Left lung (tissue), 4 donors: ENCODE measurements at regions not wholly inside any gene's neighbourhood (a gene's known extent, or its start where the extent isn't known, plus 50 kb on each side); places are given as distances from the start of the nearest gene placed in this dataset.
A peak's percentile ranks its signal among the peaks of the same experiment; 100 is the strongest.

Experiments used
- ATAC-seq: fragments of 200-7000 bp; cut with Tn5 transposase; one replicate; pipeline ENCODE4 v1.9.1; 2020; ENCODE audit warnings: moderate library complexity
- DNase-seq, 4 donors: peaks; one replicate each; pipeline ENCODE4 v3.0.0-alpha.2; 2013 to 2020
- H3K27ac ChIP-seq, 2 donors: fragments of 200-600 bp; sonication (generic) in 1 of 2; one replicate each; pipeline versions ENCODE4 v1.5.0 to v1.8.0; 2020 to 2021
- H3K27me3 ChIP-seq, 2 donors: fragments of 200-600 bp; sonication (generic) in 1 of 2; one replicate each; pipeline versions ENCODE4 v1.5.0 to v1.8.0; 2020 to 2021
- H3K36me3 ChIP-seq, 2 donors: fragments of 200-600 bp; sonication (generic) in 1 of 2; one replicate each; pipeline versions ENCODE4 v1.5.0 to v1.8.0; 2020 to 2021
- H3K4me1 ChIP-seq, 2 donors: fragments of 200-600 bp; one replicate each; pipeline ENCODE4 v1.8.0; 2021
- H3K4me3 ChIP-seq, 2 donors: fragments of 200-600 bp; sonication (generic) in 1 of 2; one replicate each; pipeline versions ENCODE4 v1.5.0 to v1.8.0; 2020 to 2021; ENCODE audit warnings: mild to moderate bottlenecking in 1 of 2
- H3K9me3 ChIP-seq, 2 donors: fragments of 200-600 bp; sonication (generic) in 1 of 2; one replicate each; pipeline versions ENCODE4 v1.5.0 to v1.8.0; 2020 to 2021
- CTCF ChIP-seq, 2 donors: fragments of 200-600 bp; sonication (generic) in 1 of 2; IDR thresholded peaks; one replicate each; pipeline versions ENCODE4 v1.5.0 to v1.8.0; 2021; ENCODE audit warnings: antibody characterized with exemption in 2 of 2
- intact Hi-C, 2 donors: fragments of 100-400 bp; cut with DNase I; formaldehyde crosslinking; loops; one replicate each; pipeline versions ENCODE4 v1.11.2 to v1.14.2; 2022
- donor health status: DM: no; HTN: yes; CAD: no.
- donor health status: DM: no; HTN: no; CAD: no.

GRCh38 chr6:139883776-139884175, 509.3 kb upstream of the CITED2 start:
- Histone ChIP-seq H3K27me3 (no peaks in the 10 kb centered on the region), H3K4me3 (no peak overlapping the region), H3K36me3 (no peaks in the 10 kb centered on the region), H3K4me1 (peaks cover 0 to 27% of the 10 kb centered on the region in 2 donors), H3K27ac (peak overlapping the region; percentile 8 to 75), H3K9me3 (no peaks in the 10 kb centered on the region)
- no peak for DNase-seq
- TF ChIP-seq CTCF (IDR thresholded peaks at IDR 0.05), result no peak
- no peak for ATAC-seq
- intact Hi-C loops, result no loop called here

- DNase-seq (no peak), ATAC-seq (peak; percentile 58)
- no peak overlapping the region for H3K4me3 ChIP-seq
- H3K36me3 ChIP-seq, result no peaks in the 10 kb centered on the region
- TF ChIP-seq CTCF (IDR thresholded peaks at IDR 0.05), result no peak
- intact Hi-C loops, result no loop called here
- peak overlapping the region; percentile 8 to 75 for H3K27ac ChIP-seq
- no peaks in the 10 kb centered on the region for H3K9me3 ChIP-seq
- peaks cover 0 to 27% of the 10 kb centered on the region in 2 donors for H3K4me1 ChIP-seq
- H3K27me3 ChIP-seq, result no peaks in the 10 kb centered on the region
These were observed 508.7 kb upstream of the CITED2 start for GRCh38 chr6:139882977-139883728.

GRCh38 chr6:139882234-139882633, 507.8 kb upstream of the CITED2 start:
- intact Hi-C loops, result no loop called here
- DNase-seq, result no peak
- no peak overlapping the region for H3K27ac ChIP-seq

GRCh38 chr6:139881728-139882211, 507.3 kb upstream of the CITED2 start:
- peak; percentile 80 for ATAC-seq
- H3K27ac ChIP-seq, result no peak overlapping the region

More at GRCh38 chr6:139882234-139882633, 507.8 kb upstream of the CITED2 start:
- no peak for ATAC-seq
- Histone ChIP-seq H3K4me1 (peaks cover 0 to 27% of the 10 kb centered on the region in 2 donors), H3K27me3 (no peaks in the 10 kb centered on the region), H3K9me3 (no peaks in the 10 kb centered on the region), H3K36me3 (no peaks in the 10 kb centered on the region), H3K4me3 (no peak overlapping the region)
- TF ChIP-seq CTCF (IDR thresholded peaks at IDR 0.05), result no peak

More at GRCh38 chr6:139881728-139882211, 507.3 kb upstream of the CITED2 start:
- no peak for DNase-seq
- H3K9me3 ChIP-seq, result no peaks in the 10 kb centered on the region
- H3K4me1 ChIP-seq, result peaks cover 0 to 27% of the 10 kb centered on the region in 2 donors
- H3K27me3 ChIP-seq, result no peaks in the 10 kb centered on the region
- TF ChIP-seq CTCF (IDR thresholded peaks at IDR 0.05), result peak; percentile 36 to 63
- no peak overlapping the region for H3K4me3 ChIP-seq
- H3K36me3 ChIP-seq, result no peaks in the 10 kb centered on the region
- intact Hi-C loops, result no loop called here
